HG03558 (cell line): ENCODE measurements at regions not wholly inside any gene's neighbourhood (a gene's known extent, or its start where the extent isn't known, plus 50 kb on each side); places are given as distances from the start of the nearest gene placed in this dataset.
"Not testable (repeated sequence)": the region's sequence is repeated elsewhere in the genome, so short reads cannot be mapped to it uniquely, and the experiment has no call there.

Experiments used
- ATAC-seq: cut with Tn5 transposase; IDR thresholded peaks from one replicate; pipeline ENCODE4 v1.9.1; 2021; ENCODE audit warnings: moderate number of reproducible peaks; ENCODE audit not compliant: unreplicated experiment; ENCODE audit errors: extremely low read depth

GRCh38 chr10:85061401-85061800 lies 733.0 kb downstream of the CCSER2 start:
- ATAC-seq = no peak

GRCh38 chr10:85067955-85068354 lies 739.6 kb downstream of the CCSER2 start:
- ATAC-seq = no peak

DNA sequence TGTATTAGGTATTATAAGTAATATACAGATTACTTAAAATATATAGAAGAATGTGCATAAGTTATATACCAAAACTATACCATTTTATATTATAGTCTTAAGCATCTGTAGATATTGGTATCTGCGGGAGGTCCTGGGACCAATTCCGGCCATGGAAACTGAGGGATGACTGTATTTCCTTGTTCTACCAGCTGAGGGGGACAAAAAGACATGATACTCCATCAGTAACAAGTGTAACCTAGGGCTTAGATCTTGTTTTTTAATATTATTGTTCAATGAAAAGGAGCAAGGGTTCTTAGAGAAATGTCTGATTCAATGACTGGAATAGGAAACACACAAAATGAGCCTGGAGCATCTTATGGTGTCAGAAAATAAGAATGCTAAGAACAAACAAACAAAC lies 752.5 kb downstream of the CCSER2 start:
- ATAC-seq = no peak

DNA sequence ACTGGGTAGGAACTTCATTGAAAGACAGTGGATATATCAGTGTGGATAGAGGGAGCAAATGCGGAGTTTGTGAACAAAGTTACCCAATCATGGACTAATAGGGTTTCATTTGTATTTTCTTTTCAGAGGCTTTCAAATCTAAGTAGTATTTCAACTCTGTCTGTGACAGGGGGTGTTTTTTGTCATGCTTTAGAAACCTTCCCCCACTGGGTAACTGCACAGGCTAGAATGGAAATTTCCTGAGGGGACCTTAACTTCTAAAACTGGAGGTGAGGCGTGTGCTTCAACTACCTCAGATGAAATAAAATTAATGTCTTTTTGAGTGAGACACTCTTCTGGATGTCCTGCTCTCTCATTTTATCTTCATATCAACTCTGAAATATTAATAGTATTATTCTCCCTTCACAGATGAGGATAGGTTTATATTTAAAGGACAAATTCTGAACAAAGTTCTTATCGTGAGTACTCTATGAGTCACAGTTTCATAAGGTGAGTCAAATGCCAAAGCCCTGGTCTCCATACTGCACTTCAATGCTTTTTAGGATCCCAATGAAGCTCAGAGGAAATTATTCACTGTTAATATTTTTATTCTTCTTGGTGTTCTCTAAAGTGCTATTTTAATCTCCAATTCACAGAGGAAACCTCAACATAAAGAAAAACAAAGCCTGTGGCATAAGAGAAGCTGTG lies 770.6 kb downstream of the CCSER2 start:
- no peak for ATAC-seq

DNA sequence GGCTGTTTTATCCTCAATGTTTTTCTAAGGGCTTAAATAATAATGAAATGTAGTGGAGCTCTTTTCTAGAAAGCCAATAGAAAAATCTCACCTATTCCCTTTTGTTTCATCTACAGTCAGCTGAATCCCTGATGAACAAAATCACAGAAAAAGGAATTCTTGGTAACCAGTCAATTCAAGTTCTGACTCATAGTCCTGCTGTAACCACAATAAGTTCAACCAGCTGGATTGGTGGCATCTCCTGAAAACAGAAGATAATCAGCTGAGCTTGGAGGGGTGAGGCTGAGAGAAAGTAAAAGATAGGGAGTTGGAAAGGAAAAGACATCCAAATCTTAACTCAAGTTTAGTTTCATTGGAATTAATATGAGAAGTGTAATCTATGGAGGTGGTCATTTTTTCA lies 772.1 kb downstream of the CCSER2 start:
- ATAC-seq = no peak

DNA sequence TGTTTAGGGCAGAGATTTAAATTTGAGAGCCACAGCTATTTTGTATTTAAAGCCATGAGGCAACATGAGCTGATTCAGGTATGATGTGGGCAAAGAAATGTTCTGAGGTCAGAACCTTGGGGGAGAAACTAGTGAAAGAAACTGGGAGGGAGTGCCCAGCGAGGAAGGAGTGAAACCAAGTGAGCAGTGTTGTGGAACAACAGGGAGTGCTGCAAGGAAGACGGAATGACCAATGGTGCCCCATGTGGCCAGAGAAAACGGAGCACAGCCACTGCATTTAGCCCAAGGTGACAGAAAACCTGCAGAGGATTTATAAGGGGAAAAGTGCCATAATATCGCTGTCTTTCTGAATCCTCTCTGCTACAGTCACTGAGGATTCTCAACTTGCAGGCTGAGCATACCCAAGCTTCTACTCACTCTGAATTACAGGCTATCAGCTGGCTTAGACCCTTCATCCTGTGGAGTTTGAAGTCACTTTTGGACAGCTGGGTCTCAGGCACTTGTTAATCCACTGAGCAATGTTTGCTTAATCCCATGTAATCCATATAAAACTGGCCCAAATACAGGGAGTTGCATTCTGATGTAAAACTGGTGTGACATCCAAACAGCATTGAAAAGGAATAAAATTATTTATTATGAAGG lies 777.3 kb downstream of the CCSER2 start:
- no peak for ATAC-seq

- no peak for ATAC-seq
Measured at GRCh38 chr10:85111271-85111670, 782.9 kb downstream of the CCSER2 start.

DNA sequence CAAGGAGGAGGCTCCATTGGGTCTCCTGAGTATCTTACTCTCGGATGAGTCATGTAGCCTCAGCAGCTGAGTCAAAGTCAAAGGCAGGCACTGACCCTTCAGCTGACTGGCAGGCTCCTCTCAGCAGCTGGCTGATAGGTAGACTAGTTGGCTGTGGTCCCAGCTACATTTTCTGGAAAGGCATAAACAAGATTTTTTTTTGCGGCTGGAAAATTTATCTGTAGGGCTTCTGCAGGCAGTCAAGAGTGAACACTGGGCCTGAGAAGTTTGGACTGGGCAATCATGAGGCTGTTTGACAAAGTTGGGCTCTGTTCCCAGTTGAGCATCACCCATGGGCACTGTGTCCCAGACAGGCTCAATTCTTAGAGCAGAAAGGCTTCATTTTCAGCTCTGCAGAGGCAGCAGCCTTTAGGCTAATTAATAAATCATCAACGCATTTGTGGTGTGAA lies 796.2 kb downstream of the CCSER2 start:
- ATAC-seq = no peak

DNA sequence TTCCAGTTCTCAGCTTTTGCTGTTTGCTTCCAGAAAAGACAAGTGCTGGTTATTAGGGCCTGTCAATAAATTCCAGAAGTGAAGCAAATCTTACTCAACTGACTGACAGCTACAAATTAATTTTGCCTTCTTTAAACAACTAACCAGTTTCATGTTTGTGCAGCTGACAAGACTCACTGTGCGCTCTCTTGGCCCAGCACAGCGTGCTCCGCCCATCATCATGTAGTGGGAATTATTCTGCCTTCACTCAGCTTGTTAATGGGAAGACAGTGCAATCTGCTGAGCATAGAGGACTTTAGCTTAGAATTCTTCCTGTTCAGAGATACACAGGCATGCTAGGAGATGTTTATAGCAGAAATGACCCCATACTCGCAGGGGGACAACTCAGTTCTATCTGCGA lies 808.9 kb downstream of the CCSER2 start:
- ATAC-seq = no peak

- no peak for ATAC-seq
Measured at GRCh38 chr10:85138046-85138445, 809.7 kb downstream of the CCSER2 start.

- no peak for ATAC-seq
Measured at GRCh38 chr10:85139124-85139523, 810.7 kb downstream of the CCSER2 start.

DNA sequence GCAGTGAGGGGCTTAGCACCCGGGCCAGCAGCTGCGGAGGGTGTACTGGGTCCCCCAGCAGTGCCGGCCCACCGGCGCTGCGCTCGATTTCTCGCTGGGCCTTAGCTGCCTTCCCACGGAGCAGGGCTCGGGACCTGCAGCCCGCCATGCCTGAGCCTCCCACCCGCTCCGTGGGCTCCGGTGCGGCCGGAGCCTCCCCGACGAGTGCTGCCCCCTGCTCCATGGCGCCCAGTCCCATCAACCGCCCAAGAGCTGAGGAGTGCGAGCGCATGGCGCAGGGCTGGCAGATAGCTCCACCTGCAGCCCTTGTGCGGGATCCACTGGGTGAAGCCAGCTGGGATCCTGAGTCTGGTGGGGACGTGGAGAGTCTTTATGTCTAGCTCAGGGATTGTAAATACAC lies 813.1 kb downstream of the CCSER2 start:
- not testable (repeated sequence) for ATAC-seq

GRCh38 chr10:85145966-85146365 lies 817.6 kb downstream of the CCSER2 start:
- ATAC-seq = no peak

- no peak for ATAC-seq
Measured at GRCh38 chr10:85147346-85148250, 819.2 kb downstream of the CCSER2 start.

DNA sequence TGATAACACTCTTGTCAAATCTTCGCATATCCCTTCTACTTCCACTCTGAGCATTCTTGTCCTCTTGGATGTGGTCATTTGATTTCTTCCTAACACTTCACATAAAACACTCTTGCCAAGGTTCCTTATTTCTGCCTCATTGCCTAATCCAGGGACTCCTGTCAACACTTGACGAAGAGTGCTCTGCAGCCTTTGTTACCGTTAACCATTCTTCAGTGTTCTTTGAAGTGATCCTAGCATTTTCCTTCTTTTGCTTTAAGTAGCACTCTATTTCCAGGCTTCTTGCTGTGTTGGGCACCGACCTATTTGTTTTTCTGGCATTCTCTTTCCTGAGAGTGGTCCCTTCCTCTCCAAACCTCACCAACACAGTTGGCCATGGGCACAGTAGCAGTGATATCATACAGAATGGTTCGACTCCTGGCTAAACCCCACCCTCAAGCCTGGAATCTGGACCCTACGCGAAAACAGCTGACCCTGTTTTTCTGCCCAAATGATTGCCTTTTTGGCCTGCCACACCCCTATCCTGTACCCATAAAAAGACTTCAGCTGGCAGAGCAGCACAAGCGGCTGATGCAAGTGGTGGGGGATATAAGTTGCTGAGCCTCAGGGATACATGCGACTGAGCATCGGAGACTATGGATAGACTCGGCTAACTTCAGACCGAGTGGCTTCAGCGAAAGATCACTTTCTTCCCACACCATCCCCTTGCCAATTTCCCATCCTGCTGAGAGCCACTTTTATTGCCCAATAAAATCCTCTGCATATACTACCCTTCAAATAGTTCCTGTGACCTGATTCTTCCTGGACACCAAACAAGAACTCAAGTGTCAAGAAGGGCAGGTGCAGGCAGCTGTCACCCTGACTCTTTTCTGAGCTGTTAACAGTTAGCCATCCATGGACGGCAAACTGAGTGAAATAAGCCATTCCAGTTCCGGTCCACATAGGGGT lies 820.6 kb downstream of the CCSER2 start:
- ATAC-seq = no peak

GRCh38 chr10:85149766-85150165 lies 821.4 kb downstream of the CCSER2 start:
- ATAC-seq = no peak

GRCh38 chr10:85151506-85151905 lies 823.1 kb downstream of the CCSER2 start:
- no peak for ATAC-seq

DNA sequence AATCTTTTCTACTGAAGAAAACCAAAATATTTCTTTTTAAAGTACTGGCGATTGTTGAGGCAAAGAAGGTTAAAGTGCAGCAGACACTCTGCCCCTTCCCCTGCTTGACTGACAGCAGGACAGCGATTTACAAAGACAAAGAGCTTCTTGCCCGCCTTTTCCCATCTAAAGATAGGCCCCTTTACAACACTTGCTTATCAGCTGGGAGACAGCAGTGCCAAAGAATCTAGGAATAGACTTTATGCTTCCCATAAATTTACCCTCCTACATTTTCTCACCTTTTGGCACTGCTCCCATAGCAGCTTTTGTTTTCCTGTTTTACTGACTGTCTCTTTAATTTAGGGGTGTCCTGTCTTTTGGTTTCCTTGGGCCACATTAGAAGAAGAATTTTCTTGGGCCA lies 824.1 kb downstream of the CCSER2 start:
- no peak for ATAC-seq

- no peak for ATAC-seq
Measured at GRCh38 chr10:85152911-85153310, 824.5 kb downstream of the CCSER2 start.

GRCh38 chr10:85157206-85157605 lies 828.8 kb downstream of the CCSER2 start:
- ATAC-seq = no peak
